H1 (cell line): ENCODE measurements at regions not wholly inside any gene's neighbourhood (a gene's known extent, or its start where the extent isn't known, plus 50 kb on each side); places are given as distances from the start of the nearest gene placed in this dataset.

Source experiments
- CTCF ChIA-PET: fragments of 300-600 bp; sonication (Branson Sonifier 250); formaldehyde crosslinking; loops from one replicate; lab custom pipeline; 2021; ENCODE audit not compliant: partially characterized antibody; lab: Charles Lee
- POLR2A ChIA-PET: fragments of 300-600 bp; sonication (Branson Sonifier 250); formaldehyde crosslinking; loops from one replicate; lab custom pipeline; 2021; ENCODE audit warnings: inconsistent platforms; ENCODE audit not compliant: partially characterized antibody; lab: Charles Lee
- DNase-seq, 2 experiments: peaks; one replicate each; pipeline versions ENCODE4 v3.0.0 to v3.0.0-alpha.2; 2010 to 2022; ENCODE audit warnings: low spot score in 2 of 2, low read depth in 1 of 2, mixed read lengths in 1 of 2
- FAIRE-seq: peaks from 2 replicates; lab custom pipeline; 2011; peaks lifted over from hg19 to GRCh38; lab: Jason Lieb, UNC
- H2AFZ ChIP-seq: 2 replicates; pipeline ENCODE4 v1.8.1; 2012; ENCODE audit warnings: low read length, inconsistent platforms
- H2AK5ac ChIP-seq: 2 replicates; pipeline ENCODE4 v1.6.1; 2013; ENCODE audit warnings: low read depth, low read length
- H2BK120ac ChIP-seq: replicated peaks from 2 replicates; pipeline ENCODE3; 2013; ENCODE audit warnings: low read depth, low read length, inconsistent platforms
- H2BK12ac ChIP-seq: 2 replicates; pipeline ENCODE4 v1.6.1; 2013; ENCODE audit warnings: low read depth, low read length
- H2BK15ac ChIP-seq: 2 replicates; pipeline ENCODE4 v1.6.1; 2013; ENCODE audit warnings: low read length
- H2BK20ac ChIP-seq: 2 replicates; pipeline ENCODE4 v1.6.1; 2013; ENCODE audit warnings: low read length
- H2BK5ac ChIP-seq: 2 replicates; pipeline ENCODE4 v1.6.1; 2013; ENCODE audit warnings: low read depth, low read length
- H3K14ac ChIP-seq: 2 replicates; pipeline ENCODE4 v1.6.1; 2013; ENCODE audit warnings: inconsistent platforms; ENCODE audit not compliant: insufficient read length
- H3K18ac ChIP-seq: 2 replicates; pipeline ENCODE4 v1.6.1; 2013; ENCODE audit warnings: low read length; ENCODE audit errors: extremely low read depth
- H3K23ac ChIP-seq: 2 replicates; pipeline ENCODE4 v1.6.1; 2013; ENCODE audit warnings: inconsistent platforms; ENCODE audit not compliant: insufficient read length
- H3K23me2 ChIP-seq: 2 replicates; pipeline ENCODE4 v1.6.1; 2013; ENCODE audit warnings: low read depth, low read length
- H3K27ac ChIP-seq: 2 replicates; pipeline ENCODE4 v1.6.1; 2011; ENCODE audit warnings: low read depth, low read length, inconsistent platforms
- H3K27me3 ChIP-seq, 4 experiments: replicated peaks in 1 of 4; 1 replicate in 1 of 4; 2 replicates in 3 of 4; pipeline versions ENCODE4 v1.6.1 to v1.8.1; 2011 to 2013; ENCODE audit warnings: low read length in 3 of 4, mild to moderate bottlenecking in 3 of 4, inconsistent platforms in 2 of 4, mixed read lengths in 2 of 4, moderate library complexity in 1 of 4; ENCODE audit not compliant: control insufficient read depth in 3 of 4, insufficient read depth in 3 of 4; ENCODE audit errors: extremely low read depth in 1 of 4
- H3K36me3 ChIP-seq, 4 experiments: 2 replicates each; pipeline versions ENCODE4 v1.6.1 to v1.8.1; 2011 to 2013; ENCODE audit warnings: mild to moderate bottlenecking in 4 of 4, low read length in 3 of 4, moderate library complexity in 2 of 4, control low read depth in 1 of 4, inconsistent platforms in 1 of 4; ENCODE audit not compliant: insufficient read depth in 4 of 4, control insufficient read depth in 2 of 4
- H3K4ac ChIP-seq: replicated peaks from 2 replicates; pipeline ENCODE3; 2013; ENCODE audit warnings: low read length, low read depth, mixed read lengths, inconsistent platforms; ENCODE audit not compliant: insufficient read length
- H3K4me1 ChIP-seq, 4 experiments: replicated peaks in 1 of 4; 1 replicate in 1 of 4; 2 replicates in 3 of 4; pipeline versions ENCODE4 v1.6.1 to v1.8.1; 2011 to 2013; ENCODE audit warnings: low read length in 3 of 4, inconsistent platforms in 2 of 4, mixed read lengths in 1 of 4; ENCODE audit not compliant: insufficient read depth in 4 of 4, control insufficient read depth in 3 of 4
- H3K4me2 ChIP-seq, 2 experiments: 2 replicates each; pipeline versions ENCODE4 v1.6.1 to v1.8.1; 2011 to 2013; ENCODE audit warnings: low read depth in 2 of 2, low read length in 2 of 2, control low read depth in 1 of 2, inconsistent platforms in 1 of 2, mild to moderate bottlenecking in 1 of 2; ENCODE audit not compliant: insufficient read depth in 1 of 2
- H3K4me3 ChIP-seq, 4 experiments: fragments of 200-600, 300-600 bp in 1 of 4; sonication (generic), shearing (Covaris generic), sonication (Bioruptor Twin) in 1 of 4; 2 replicates each; pipeline versions ENCODE4 v1.5.1 to v1.8.1; 2011 to 2016; ENCODE audit warnings: low read length in 4 of 4, low read depth in 3 of 4, control low read depth in 2 of 4, inconsistent platforms in 2 of 4, mild to moderate bottlenecking in 2 of 4, mixed read lengths in 1 of 4, moderate library complexity in 1 of 4; ENCODE audit not compliant: insufficient read depth in 2 of 4; ENCODE audit errors: extremely low read depth in 1 of 4
- H3K56ac ChIP-seq: replicated peaks from 2 replicates; pipeline ENCODE3; 2013; ENCODE audit warnings: low read depth, mild to moderate bottlenecking, mixed read lengths, low read length, inconsistent platforms; ENCODE audit not compliant: insufficient read length
- H3K79me1 ChIP-seq: 2 replicates; pipeline ENCODE4 v1.6.1; 2013; ENCODE audit warnings: low read depth, low read length, control low read depth
- H3K79me2 ChIP-seq, 2 experiments: 2 replicates each; pipeline versions ENCODE4 v1.6.1 to v1.8.1; 2012 to 2013; ENCODE audit warnings: low read length in 2 of 2, mild to moderate bottlenecking in 2 of 2, inconsistent platforms in 1 of 2; ENCODE audit not compliant: insufficient read depth in 2 of 2, control insufficient read depth in 1 of 2
- H3K9ac ChIP-seq, 4 experiments: replicated peaks in 1 of 4; 1 replicate in 1 of 4; 2 replicates in 3 of 4; pipeline versions ENCODE4 v1.6.1 to v1.8.1; 2011 to 2013; ENCODE audit warnings: low read depth in 3 of 4, low read length in 3 of 4, control low read depth in 2 of 4, mild to moderate bottlenecking in 2 of 4, moderate library complexity in 2 of 4, inconsistent platforms in 1 of 4; ENCODE audit errors: extremely low read depth in 1 of 4
- H3K9me3 ChIP-seq, 2 experiments: 2 replicates each; pipeline versions ENCODE4 v1.6.1 to v1.8.1; 2012 to 2013; ENCODE audit warnings: mild to moderate bottlenecking in 2 of 2, moderate library complexity in 2 of 2, control low read depth in 1 of 2, inconsistent platforms in 1 of 2, low read depth in 1 of 2, low read length in 1 of 2, mixed read lengths in 1 of 2; ENCODE audit not compliant: insufficient read depth in 2 of 2
- H4K20me1 ChIP-seq, 2 experiments: replicated peaks in 1 of 2; 2 replicates each; pipeline versions ENCODE3 to v1.8.1; 2011 to 2013; ENCODE audit warnings: inconsistent platforms in 2 of 2, low read length in 2 of 2, mild to moderate bottlenecking in 1 of 2; ENCODE audit not compliant: insufficient read depth in 2 of 2, control insufficient read depth in 1 of 2
- H4K5ac ChIP-seq: 2 replicates; pipeline ENCODE4 v1.6.1; 2013; ENCODE audit warnings: low read length, low read depth, mixed read lengths, inconsistent platforms; ENCODE audit not compliant: insufficient read length
- H4K8ac ChIP-seq: 2 replicates; pipeline ENCODE4 v1.8.0; 2013; ENCODE audit warnings: mild to moderate bottlenecking, moderate library complexity, low read length, inconsistent platforms; ENCODE audit not compliant: insufficient read depth; ENCODE audit errors: extremely low read depth
- H4K91ac ChIP-seq: replicated peaks from 2 replicates; pipeline ENCODE3; 2013; ENCODE audit warnings: low read length, mixed read lengths, inconsistent platforms; ENCODE audit not compliant: insufficient read length
- BCL11A ChIP-seq, 2 experiments: IDR thresholded peaks; one replicate each; pipeline ENCODE4 v1.6.1; 2011; ENCODE audit warnings: low read depth in 2 of 2, low read length in 2 of 2, mild to moderate bottlenecking in 2 of 2
- CBX8 ChIP-seq: fragments of 300-800, 300-1000 bp; sonication (generic); IDR thresholded peaks from 2 replicates; pipeline ENCODE4 v1.7.1; 2016; ENCODE audit warnings: low read depth, low read length, borderline replicate concordance
- CHD1 ChIP-seq: IDR thresholded peaks from 2 replicates; pipeline ENCODE4 v1.6.1; 2012; ENCODE audit warnings: low read depth, low read length, improper control_type of control experiment
- CHD2 ChIP-seq: IDR thresholded peaks from 2 replicates; pipeline ENCODE4 v1.6.1; 2012; ENCODE audit warnings: low read length, improper control_type of control experiment
- HDAC6 ChIP-seq: IDR thresholded peaks from one replicate; pipeline ENCODE4 v1.7.1; 2012; ENCODE audit warnings: low read depth, mild to moderate bottlenecking, inconsistent platforms, low read length, moderate library complexity
- JUN ChIP-seq: IDR thresholded peaks from 2 replicates; pipeline ENCODE4 v1.6.1; 2011; ENCODE audit warnings: low read depth, mild to moderate bottlenecking, improper control_type of control experiment, low read length
- KDM1A ChIP-seq: fragments of 200-600, 300-600 bp; sonication (generic); IDR thresholded peaks from 2 replicates; pipeline ENCODE4 v1.7.1; 2016; ENCODE audit warnings: mild to moderate bottlenecking, low read length, borderline replicate concordance
- RAD21 ChIP-seq, 2 experiments: IDR thresholded peaks in 1 of 2; conservative IDR thresholded peaks in 1 of 2; 2 replicates each; pipeline ENCODE4 v1.6.1; 2011; ENCODE audit warnings: low read depth in 2 of 2, low read length in 2 of 2, improper control_type of control experiment in 1 of 2, inconsistent platforms in 1 of 2, mild to moderate bottlenecking in 1 of 2, moderate library complexity in 1 of 2
- RXRA ChIP-seq: IDR thresholded peaks from 2 replicates; pipeline ENCODE4 v1.6.1; 2011; ENCODE audit warnings: low read depth, mild to moderate bottlenecking, low read length, moderate library complexity; ENCODE audit not compliant: insufficient read depth
- SIN3A ChIP-seq, 2 experiments: IDR thresholded peaks in 1 of 2; conservative IDR thresholded peaks in 1 of 2; 2 replicates each; pipeline ENCODE4 v1.6.1; 2011 to 2012; ENCODE audit warnings: low read length in 2 of 2, improper control_type of control experiment in 1 of 2, low read depth in 1 of 2, mild to moderate bottlenecking in 1 of 2
- SIRT6 ChIP-seq: IDR thresholded peaks from one replicate; pipeline ENCODE4 v1.7.1; 2012; ENCODE audit warnings: low read length, inconsistent platforms
- SP1 ChIP-seq: IDR thresholded peaks from 2 replicates; pipeline ENCODE4 v1.6.1; 2011; ENCODE audit warnings: low read depth, low read length
- WGBS, 2 experiments: shearing (Covaris generic) in 1 of 2; methylation state at CpG; one replicate each; pipeline versions ENCODE4 v1.1.6 to v1.1.7; 2013 to 2015; ENCODE audit warnings: low lambda C conversion rate in 2 of 2, mixed read lengths in 2 of 2, inconsistent platforms in 1 of 2, low coverage in 1 of 2, missing lambda C conversion rate in 1 of 2; ENCODE audit not compliant: insufficient replicate concordance in 2 of 2, insufficient coverage in 1 of 2, insufficient read length in 1 of 2; ENCODE audit errors: extremely low coverage in 1 of 2, missing lambda C conversion rate in 1 of 2; 5-methylcytosine and 5-hydroxymethylcytosine counted together

DNA sequence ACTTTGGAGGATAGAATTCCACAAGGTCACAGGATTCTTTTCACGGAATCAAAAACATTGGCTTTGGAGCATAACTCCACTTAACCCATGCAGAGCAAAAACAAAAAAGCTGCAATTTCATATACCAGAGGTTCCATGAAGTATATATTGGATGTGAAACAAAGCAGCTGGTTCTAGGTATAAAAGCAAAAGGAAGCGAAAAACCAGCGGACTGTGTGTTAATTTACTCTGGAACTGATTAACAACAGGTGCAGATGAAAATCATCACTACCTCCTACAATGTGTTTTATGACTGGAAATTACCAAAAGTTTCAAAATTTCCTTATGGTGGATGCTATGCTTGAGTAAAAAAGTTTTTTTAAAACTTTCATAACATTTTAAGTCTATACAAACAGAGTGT is 54.4 kb upstream of the LINC00305 start:
- no peak overlapping the region for H3K4ac ChIP-seq
- H3K4me1 ChIP-seq = peaks cover 0 to 11% (median under 1%) of the 10 kb centered on the region in 4 experiments; a peak in 4 of 7 replicates
- H4K91ac ChIP-seq = no peak overlapping the region
- no peaks in the 10 kb centered on the region for H3K79me2 ChIP-seq
- no peak overlapping the region for H3K9ac ChIP-seq
- no peak overlapping the region for H4K5ac ChIP-seq
- H3K79me1 ChIP-seq = no peaks in the 10 kb centered on the region
- no peak overlapping the region for H2BK12ac ChIP-seq
- no peaks in the 10 kb centered on the region for H4K20me1 ChIP-seq
- ChIA-PET CTCF (interaction anchor here (1.2 kb wide), 1 partner anchor 107 kb away, joined by 3 read pairs; no protein-coding TSS in a partner anchor), POLR2A (no interaction called here)
- WGBS, 2 experiments = 90% methylated on average over 3 of the region's 3 CpGs; no CpG with 5 or more reads in 1 of the 2 experiments
- H3K23ac ChIP-seq = no peak overlapping the region
- no peak overlapping the region for H3K56ac ChIP-seq
- no peak overlapping the region for H3K14ac ChIP-seq
- H3K4me2 ChIP-seq = no peak overlapping the region
- H3K27me3 ChIP-seq = no peaks in the 10 kb centered on the region
- no peak overlapping the region for H2BK15ac ChIP-seq
- H2AFZ ChIP-seq = no peak overlapping the region
- no peak overlapping the region for H3K18ac ChIP-seq
- no peak for DNase-seq
- H4K8ac ChIP-seq = no peak overlapping the region
- H2BK5ac ChIP-seq = no peak overlapping the region
- H3K27ac ChIP-seq = no peak overlapping the region
- no peak overlapping the region for H3K4me3 ChIP-seq
- H2BK20ac ChIP-seq = no peak overlapping the region
- no peaks in the 10 kb centered on the region; the same call in 1 of the 2 replicates for H3K23me2 ChIP-seq
- H3K9me3 ChIP-seq = no peaks in the 10 kb centered on the region
- no peak overlapping the region for H2BK120ac ChIP-seq
- no peak for FAIRE-seq
- no peak overlapping the region for H2AK5ac ChIP-seq
- H3K36me3 ChIP-seq = no peaks in the 10 kb centered on the region
- TF ChIP-seq SP1 (no peak), BCL11A (IDR thresholded peaks at IDR 0.05; ENCODE audit: low read depth in 2 of 2, low read length in 2 of 2) (no peak), RAD21 (IDR thresholded peaks at IDR 0.05 in 1 of 2, conservative IDR thresholded peaks at IDR 0.05 in 1 of 2; ENCODE audit: low read depth in 2 of 2, low read length in 2 of 2) (no peak), CBX8 (no peak), SIRT6 (no peak), SIN3A (conservative IDR thresholded peaks at IDR 0.05 in 1 of 2, IDR thresholded peaks at IDR 0.05 in 1 of 2; ENCODE audit: low read depth in 1 of 2, low read length in 2 of 2) (no peak), CHD2 (no peak), KDM1A (no peak), JUN (no peak), HDAC6 (no peak), RXRA (no peak), CHD1 (no peak)
